Transverse colon (tissue), 4 donors: ENCODE measurements at regions not wholly inside any gene's neighbourhood (a gene's known extent, or its start where the extent isn't known, plus 50 kb on each side); places are given as distances from the start of the nearest gene placed in this dataset.

Experiments used
- EP300 ChIP-seq: sonication (generic); formaldehyde crosslinking; IDR thresholded peaks from one replicate; pipeline ENCODE4 v1.6.1; 2017; ENCODE audit warnings: antibody characterized with exemption, low read depth
- POLR2A ChIP-seq: fragments of 450-650 bp; IDR thresholded peaks from one replicate; pipeline ENCODE4 v1.6.1; 2016; ENCODE audit warnings: antibody characterized with exemption, mild to moderate bottlenecking, moderate library complexity
- POLR2AphosphoS5 ChIP-seq, 3 donors: sonication (generic); formaldehyde crosslinking; IDR thresholded peaks; one replicate each; pipeline ENCODE4 v1.6.1; 2016; ENCODE audit warnings: antibody characterized with exemption in 3 of 3
- TF ChIP-seq, protein P1 (sequence below), 5 experiments: fragments of 200-600 bp in 3 of 5; fragments of 450-650 bp in 2 of 5; sonication (generic) in 3 of 5; IDR thresholded peaks; 1 replicate in 2 of 5; 2 replicates in 3 of 5; pipeline ENCODE4 v1.5.1; 2016 to 2017; ENCODE audit warnings: antibody characterized with exemption in 5 of 5, inconsistent platforms in 3 of 5, mild to moderate bottlenecking in 2 of 5, moderate library complexity in 1 of 5

- TF ChIP-seq, protein P1, sequence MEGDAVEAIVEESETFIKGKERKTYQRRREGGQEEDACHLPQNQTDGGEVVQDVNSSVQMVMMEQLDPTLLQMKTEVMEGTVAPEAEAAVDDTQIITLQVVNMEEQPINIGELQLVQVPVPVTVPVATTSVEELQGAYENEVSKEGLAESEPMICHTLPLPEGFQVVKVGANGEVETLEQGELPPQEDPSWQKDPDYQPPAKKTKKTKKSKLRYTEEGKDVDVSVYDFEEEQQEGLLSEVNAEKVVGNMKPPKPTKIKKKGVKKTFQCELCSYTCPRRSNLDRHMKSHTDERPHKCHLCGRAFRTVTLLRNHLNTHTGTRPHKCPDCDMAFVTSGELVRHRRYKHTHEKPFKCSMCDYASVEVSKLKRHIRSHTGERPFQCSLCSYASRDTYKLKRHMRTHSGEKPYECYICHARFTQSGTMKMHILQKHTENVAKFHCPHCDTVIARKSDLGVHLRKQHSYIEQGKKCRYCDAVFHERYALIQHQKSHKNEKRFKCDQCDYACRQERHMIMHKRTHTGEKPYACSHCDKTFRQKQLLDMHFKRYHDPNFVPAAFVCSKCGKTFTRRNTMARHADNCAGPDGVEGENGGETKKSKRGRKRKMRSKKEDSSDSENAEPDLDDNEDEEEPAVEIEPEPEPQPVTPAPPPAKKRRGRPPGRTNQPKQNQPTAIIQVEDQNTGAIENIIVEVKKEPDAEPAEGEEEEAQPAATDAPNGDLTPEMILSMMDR (IDR thresholded peaks at IDR 0.05) = no peak
- no peak for TF ChIP-seq POLR2AphosphoS5 (IDR thresholded peaks at IDR 0.05)
- no peak for TF ChIP-seq POLR2A
- no peak for TF ChIP-seq EP300
These were observed 78.0 kb downstream of the VEGFA start for GRCh38 chr6:43847741-43848630.
